ENCODE measurements at regions not wholly inside any gene's neighbourhood (a gene's known extent, or its start where the extent isn't known, plus 50 kb on each side); places are given as distances from the start of the nearest gene placed in this dataset.

DNA sequence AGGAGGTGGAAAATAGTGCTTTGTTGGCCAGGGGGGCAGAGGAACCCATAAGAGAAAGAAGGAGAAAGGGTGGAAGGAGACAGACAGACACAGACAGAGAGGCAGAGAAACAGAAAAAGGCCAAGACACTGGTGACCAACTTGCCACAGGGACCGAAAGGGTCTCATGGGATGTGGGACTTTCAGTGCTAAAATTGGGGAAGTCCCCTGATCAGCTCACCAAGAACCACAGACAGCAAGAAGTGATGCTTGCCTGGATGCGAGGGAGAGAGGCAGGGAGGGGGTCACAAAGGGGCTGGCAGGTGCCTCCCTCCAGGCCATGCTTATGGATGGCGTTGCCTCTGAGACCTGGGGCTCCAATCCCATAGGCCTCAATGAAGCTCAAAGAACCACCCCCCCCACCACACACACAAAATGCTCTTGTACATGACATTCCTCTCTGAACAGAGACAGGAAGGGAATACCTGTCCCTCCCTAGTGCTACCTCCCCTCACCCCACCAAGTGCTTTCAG is 413.4 kb downstream of the MN1 start:
- no peak for DNase-seq (ENCODE audit: low spot score)

DNA sequence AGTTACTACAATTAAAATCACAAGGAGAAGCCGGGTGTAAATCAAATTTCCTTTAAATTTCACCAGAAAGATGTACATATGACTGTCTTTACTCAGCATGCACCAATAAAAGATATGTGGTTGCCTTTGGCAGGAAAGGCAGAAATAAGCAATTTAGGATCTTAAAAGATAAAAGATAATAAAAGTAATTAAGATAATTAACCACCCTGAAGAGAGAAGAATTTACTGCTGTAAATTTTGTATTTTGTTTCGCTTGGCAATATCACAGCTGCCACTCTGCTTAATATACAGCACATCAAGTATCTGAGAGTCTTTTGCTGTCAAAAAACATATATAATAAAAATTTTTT is 411.9 kb downstream of the MN1 start:
- no peak for DNase-seq (ENCODE audit: low spot score)

DNA sequence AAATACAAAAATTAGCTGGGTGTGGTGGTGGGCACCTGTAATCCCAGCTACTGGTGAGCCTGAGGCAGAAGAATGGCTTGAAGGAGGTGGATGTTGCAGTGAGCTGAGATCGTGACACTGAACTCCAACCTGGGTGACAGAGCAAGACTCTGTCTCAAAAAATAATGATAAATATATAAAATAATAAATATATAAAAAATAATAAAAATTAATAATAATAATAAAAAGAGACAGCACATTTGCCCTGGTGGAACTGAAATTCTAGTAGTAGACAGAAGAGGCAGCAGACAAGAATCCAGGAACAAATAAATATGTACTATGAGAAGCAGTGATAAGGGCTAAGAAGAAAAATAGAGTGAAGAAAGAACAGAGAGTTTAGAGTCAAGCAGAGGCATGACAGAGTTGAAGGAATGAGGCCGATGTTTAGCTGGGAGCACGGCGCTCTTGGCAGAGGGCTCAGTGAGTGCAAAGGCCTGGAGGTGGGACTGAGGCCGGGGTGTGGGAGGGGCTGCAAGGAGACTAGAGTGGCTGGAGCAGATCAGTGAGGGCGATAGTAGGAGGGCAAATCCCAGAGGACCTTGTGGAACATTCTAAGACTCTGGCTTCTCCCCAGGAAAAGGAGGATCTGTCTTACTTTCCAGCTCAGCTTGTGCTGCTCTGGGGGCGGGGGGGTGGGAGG is 410.3 kb downstream of the MN1 start:
- DNase-seq (ENCODE audit: low spot score) = no peak

DNA sequence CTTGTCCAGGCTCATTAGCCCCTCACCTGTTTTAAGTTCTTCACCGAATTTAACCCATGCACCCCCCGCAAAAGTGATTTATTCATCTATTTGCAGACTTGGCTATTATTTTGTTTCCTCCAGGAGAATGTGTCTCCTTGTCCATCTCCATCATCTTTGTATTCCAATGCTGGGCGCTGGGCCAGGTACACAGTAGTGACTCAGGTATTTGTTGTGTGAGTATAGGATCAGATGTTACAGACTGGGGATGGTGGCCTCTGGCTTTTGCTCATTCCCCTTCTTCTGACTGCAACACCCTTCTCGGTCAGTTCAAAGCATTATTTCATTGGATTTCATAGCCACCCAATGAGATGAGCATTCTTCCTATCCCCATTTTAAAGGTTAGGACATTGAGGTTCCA is 408.2 kb downstream of the MN1 start:
- DNase-seq (ENCODE audit: low spot score) = no peak

DNA sequence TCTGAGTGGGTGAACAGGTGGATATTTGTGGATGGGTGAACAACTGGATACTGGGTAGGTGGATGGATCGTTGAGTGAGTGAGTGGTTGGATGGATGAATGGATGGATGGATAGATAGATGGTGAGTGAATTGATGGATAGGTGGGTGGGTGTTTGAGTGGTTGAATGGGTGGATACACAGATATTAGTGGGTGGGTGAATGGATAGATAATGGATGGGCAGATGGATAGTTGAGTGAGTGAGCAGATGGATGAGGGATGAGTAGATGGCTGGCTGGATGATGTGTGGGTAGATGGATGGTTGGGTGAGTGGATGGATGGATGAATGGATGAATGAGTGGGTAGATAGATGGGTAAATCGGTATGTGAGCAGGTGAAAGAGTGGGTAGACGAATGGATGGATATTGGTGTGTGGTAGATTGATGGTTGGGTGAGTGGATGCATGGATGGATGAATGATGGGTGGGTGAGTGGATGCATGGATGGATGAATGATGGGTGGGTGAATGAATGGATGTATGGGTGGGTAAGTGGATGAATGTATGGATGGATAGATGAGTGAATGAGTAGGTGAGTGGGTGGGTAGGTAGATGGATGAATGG is 406.7 kb downstream of the MN1 start:
- no peak for DNase-seq (ENCODE audit: low spot score)

DNA sequence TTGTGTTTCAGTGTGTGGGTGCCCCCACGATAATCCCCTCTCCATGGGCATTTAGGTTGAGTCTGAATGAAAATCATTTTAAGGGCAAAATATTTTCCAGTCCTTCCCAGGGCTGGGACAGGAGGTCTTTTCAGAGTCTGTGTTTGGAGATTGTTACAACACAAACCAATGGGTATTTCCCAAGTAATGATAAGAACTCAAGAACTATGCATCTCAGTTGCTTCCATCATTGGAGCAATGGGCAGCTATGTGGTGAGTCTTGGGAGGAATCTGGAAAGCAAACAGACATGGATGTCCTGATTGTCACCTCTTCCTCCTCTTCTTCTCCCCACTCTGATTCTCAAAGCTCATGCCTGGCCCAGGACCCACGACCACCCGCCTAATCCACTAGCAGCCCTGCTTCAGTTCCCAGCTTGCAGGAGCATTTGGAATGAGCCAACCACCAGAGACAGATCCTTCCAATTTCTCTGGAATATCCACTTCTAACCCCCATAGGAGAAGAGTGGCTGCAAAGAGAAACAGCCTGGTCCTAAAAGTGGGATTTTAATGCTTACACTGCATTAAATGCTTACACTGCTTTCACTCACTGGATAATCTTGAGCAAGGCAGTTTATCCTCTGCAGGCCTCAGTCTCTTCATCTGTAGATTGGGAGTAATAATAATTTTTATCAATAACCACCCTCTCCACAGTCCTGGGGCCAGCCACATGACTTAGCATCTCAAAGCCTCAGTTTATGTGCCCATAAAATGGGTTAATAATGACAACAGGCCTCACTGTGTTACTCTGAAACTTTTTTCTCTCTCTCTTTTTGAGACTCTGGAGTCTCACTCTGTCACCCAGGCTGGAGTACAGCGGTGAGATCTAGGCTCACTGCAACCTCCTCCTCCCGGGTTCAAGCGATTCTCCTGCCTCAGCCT is 404.3 kb downstream of the MN1 start:
- DNase-seq (ENCODE audit: low spot score) = no peak

DNA sequence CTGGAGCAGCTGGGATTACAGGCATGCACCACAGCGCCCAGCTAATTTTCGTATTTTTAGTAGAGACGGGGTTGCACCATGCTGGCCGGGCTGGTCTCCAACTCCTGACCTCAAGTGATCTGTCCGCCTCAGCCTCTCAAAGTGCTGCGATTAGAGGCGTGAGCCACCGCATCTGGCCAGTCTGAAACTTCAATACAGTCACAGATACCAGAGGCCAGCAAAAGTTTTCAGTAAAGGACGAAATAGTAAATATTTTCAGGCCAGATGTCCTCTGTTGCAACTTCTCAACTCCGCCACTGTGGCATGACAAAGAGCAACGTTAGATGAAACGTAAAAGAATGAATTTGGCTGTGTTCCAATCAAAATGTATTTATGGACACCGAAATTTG is 403.6 kb downstream of the MN1 start:
- no peak for DNase-seq (ENCODE audit: low spot score)

DNA sequence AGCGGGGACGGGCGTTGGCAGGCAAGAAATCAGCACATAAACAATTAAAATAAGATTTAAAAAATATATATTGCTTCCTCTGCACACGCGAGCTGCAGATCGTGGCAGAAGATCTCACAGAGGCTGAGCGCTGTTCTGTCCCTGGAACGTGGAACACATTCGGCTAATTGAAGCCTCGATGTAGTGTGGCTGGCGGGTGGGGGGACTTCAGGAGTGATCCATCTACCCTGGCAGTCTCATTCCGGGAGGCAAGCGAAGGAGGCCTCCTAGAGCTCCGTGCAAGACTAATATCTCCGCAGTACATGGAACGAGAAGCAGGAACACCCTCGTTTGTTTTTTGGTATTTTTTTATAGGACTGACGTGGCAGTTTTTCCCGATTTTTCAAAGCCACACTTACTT is 402.4 kb downstream of the MN1 start:
- DNase-seq (ENCODE audit: low spot score) = no peak

DNA sequence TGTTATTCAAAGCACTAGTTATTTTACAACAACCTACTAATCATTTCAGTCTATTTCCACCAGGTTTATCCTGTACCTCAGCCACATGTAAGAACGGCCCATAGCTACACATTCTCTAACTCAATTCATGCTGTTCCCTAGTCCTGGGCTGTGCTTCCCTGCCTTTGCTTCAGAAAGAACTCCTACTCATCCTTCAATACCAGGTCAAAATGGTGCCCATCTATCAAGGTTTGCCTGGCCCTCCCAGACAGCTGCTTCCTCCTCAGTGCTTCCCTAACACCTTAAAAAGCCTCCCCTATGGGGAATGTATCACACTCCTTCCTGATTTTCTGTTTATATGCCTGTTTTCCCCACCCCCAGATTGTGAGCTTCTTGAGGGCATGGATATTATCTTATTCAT is 400.7 kb downstream of the MN1 start:
- DNase-seq (ENCODE audit: low spot score) = no peak

DNA sequence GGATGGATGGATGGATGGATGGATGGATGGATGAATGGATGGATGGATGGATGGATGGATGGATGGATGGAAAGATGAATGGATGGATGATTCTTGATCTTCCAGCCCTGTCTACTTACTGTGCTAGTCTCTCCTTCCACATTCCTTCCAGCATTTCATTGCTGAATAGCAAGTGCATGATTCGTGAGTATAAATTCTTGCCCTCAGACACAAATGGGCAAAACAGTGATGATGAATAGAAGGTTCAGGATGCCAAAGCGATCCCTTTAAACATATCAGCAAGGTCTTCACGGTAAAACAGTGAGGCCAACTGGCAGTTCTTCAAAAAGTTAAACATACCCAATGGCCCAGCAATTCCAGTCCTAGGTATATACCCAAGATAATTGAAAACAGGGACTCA is 400.2 kb downstream of the MN1 start:
- no peak for DNase-seq (ENCODE audit: low spot score)

DNA sequence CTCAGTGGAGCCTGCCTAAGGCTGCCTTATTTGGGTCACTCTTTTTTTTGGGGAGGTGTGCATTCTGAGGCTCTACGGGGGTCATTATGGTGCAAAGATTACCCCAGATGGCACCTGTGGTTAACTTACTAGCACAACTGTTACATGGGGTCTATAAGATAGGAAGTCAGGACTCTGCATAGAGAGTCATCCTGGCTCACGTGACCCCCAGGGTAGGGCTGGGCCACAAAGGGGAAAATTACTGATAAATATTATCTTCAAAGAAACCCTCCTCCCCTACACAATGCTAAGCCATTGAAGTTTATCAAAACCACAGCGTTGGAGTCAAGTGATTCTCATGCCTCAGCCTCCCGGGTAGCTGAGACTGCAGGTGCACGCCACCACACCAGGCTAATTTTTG is 397.1 kb downstream of the MN1 start:
- DNase-seq (ENCODE audit: low spot score) = no peak

DNA sequence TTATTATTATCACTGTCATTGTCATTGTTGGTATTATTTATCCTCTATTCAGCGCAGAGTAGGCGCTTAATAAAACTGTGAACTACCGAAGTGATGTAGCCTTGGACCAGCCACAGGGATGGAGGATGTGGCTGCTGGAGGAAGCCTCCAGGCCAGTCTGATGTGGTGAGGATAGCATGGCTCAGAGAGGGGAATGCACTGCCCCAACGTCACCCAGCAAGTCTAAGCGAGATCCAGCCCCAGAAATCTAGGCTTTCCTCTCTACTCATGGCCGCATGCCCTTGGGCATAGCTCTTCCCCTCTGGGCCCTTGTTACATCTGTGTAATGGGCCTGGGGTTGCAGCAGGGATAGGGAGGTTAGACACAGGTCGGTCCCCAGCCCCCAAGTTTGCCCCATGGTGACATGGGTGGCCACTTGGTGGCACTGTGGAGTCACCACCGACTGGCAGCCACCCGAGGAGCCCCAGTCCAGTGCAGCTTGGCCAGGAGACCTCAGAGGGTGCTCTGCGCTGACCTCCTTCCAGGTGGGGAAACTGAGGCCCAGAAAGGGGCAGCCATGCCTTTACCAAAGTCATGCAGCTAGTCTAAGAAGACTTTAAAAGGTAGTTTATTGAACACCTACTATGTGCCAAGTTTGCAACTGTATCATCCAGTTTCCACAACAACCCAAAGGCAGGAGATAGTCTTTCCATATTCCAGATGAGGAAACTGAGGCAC is 395.7 kb downstream of the MN1 start:
- peak; percentile 33 for DNase-seq (ENCODE audit: low spot score)

DNA sequence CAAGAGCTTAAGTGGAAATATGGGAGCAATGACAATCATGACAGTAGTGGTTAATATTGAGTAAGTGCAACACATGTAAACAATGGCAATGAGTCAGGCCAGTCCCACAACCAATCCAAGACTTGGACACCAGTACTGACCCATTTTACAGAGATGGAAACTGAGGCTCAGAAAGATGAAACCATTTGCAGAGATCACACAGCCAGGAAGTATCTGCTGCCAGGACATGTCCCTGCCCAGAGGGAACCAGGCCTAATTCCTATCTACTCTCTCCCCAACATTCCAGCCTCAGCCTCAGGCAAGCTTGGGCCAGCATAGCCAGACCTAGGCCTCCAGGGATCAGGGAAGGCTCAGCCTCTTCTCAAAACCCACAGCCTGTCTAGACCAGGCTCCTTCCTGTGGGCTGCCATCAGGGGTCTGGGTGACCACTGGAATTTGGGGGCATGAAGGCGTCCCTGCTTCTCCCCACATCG is 395.1 kb downstream of the MN1 start:
- no peak for DNase-seq (ENCODE audit: low spot score)

DNA sequence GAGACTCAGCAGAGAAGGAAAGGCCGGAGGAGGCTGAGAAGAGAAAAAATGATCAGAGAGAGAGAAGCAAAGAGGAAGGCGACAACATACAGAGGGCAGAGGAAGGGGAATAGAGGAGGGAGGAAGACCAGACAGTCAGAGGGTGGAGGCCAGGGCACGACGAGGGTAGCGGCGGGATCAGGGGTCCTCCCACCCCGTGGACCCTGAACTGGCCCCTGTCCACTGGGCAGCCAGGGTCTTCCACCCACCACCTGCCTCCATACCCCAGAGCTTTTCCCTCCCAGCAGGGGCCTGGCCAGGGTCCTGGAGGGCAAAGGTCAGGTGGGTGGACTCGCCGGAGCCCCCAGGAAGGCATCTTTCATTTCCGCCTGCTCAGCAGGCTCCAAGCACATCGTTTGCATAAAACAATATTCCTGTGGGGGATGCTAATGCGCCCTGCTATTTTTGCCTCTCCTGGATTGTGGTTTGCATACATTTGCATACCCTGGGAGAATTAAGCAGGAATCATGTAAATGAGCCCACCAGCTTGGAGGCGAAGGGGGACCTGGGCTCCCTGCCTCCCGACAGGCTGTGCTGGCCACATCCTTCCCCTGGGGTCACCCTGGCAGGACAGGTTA is 394.1 kb downstream of the MN1 start:
- no peak for DNase-seq (ENCODE audit: low spot score)

DNA sequence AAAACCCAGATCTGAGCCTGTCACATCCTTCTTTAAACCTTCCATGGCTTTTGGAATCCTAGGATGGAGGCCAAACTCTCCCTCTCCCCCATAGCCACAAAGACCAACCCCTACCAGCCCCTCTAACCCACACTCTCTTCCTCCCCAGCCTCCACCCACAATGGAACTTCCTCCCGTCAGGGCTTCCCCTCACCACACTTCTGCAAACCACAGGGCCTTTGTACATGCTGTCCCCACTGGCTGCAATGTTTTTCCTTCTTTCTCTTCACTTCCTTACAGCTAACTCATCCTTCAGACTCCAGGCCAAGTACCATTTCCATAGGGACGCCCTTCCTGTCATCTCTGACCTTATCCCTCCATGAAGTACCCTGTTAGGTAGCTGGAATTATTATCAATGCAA is 393.5 kb downstream of the MN1 start:
- no peak for DNase-seq (ENCODE audit: low spot score)

DNA sequence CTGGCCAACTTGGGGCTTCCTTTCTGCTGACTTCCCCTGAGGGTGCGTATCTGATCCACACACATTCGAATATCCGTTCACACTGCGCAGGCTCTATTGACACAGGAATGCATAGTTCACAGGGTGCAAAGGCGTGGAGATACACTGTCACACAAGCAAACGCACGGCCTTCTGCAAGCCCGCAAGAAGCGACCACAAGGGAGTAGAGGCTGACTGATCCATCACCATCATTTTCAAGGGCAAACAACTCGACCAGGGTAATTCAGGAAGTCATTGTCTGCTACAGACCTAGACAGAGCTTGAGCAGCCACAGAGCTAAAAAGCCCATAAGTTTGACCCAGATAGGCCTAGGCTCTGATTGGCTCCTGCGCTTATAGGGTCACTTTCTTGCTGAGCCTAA is 392.3 kb downstream of the MN1 start:
- no peak for DNase-seq (ENCODE audit: low spot score)

DNA sequence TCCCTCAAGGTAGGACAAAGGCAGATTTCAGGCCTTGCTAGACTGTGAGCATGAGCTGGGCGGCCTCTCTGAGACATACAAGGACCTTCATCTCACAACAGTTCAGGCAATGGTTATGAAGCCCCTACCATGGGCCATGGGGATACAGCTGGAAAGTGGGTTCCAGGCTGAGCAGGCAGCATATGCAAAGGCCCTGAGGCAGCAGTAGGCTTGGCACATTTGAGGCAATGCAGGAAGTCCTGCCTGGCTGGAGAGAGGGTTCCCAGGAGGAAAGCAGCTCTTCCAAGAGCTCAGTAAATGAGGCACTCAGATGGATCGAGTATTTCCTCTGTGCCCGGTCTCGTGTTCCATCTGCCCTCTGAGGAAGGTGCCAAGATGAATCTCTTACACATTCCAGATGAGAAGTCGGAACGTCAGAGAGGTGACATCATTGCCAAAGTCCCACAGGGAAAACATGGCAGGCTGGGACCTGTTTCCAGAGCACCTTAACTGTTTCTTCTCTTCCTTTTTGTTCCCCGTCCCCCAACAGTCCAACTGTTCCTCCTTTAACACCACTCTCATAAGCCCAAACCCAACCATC is 388.6 kb downstream of the MN1 start:
- no peak for DNase-seq (ENCODE audit: low spot score)

DNA sequence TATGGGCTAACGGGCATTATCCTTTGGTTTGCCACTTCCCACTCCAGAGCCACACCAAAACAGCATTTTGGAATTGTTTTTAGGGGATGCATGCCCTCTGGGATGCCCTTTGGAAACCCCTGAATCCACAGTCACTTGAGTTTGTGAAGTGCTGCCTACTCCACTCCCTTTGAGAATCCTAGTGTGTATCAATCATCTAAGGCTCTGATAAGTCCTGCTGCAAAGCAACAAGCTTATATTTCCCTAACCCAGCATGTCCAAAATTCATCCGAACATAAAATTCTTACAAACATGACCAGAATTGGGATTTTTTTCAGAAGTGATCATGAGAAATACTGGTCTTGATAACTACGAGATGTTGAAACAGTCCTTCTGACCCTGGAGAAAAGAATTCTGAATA is 387.9 kb downstream of the MN1 start:
- DNase-seq (ENCODE audit: low spot score) = no peak

DNA sequence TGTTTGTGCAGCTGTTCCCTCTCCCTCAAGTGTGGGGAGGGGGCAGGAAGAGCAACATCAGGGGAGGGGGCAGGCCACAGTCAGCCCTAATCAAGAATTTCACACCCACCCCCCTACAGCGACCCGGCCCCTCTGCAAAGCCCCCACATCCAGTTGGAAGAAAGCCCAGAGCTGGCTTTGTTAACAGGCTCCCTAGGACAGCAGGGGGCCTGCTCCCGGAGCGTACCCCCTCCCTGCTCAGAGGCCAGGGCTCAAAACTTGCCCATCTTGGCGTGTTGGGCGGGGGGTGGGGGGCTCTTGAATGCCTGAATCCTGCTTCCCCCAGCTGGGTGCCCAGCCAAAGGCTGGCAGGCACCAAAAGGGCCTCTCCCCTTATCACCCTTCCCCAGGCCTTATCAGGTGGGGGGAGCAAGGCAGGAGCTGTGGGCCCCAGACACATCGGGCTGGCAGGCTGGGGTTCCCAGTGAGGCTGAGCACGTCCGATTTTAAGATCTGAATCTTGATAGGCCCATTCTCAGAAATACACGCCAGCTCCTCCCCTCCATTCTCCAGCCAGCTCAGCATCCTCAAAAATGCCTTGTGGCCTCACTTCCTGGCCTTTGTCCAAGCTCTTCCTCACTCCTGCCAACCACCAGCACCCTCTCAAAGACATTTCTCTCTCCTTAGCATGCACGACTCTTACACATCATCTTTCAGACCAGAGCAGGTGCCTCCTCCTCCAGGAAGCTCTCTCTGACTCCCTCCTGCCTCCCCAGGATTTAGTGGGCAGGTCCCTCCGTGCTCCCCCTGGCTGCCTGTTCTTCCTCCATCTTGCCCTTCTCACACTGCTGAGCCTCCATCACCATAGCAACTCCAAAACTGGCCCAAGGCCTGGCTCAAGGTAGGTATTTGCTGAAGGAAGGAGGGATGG is 384.8 kb downstream of the MN1 start:
- no peak for DNase-seq (ENCODE audit: low spot score)

DNA sequence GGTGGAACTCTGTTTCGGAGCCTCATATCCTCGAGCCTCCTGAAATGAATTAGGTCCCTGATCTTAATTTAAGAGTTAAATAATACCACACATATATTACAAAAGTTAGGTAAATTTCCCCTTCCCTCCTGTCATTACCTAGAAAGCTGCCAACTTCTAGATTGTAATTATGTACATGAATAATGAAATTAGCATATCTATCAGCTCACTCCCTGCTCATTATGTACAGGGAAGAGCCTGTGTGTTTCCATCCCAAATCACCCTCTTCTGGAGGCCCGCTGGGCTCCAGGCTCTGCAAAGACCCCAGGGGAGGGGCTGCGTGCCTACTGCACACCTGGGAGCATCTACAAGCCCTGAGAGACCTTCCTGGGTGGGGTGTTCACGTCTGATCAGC is 384.1 kb downstream of the MN1 start:
- no peak for DNase-seq (ENCODE audit: low spot score)

DNA sequence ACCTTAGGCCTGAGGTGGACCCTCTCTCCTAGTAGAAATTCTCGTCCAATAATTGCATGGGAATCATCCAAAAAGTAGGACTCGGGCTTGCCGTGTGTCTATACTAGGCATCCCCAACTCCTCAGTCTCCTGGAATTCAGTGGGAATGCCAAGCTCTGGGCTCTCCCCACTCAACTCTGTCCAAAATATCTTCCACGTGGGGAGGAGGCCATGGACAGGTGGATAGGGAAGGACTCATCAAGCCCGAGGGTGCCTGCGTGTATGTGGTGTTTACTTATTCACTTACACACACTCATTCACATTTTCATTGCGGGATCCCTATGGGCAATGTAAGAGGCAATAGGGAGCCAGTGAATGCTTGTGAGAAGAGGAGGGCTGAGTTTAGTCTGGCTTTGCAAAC is 383.3 kb downstream of the MN1 start:
- no peak for DNase-seq (ENCODE audit: low spot score)

Measured in SW480 (cell line).